ENCODE measurements at regions not wholly inside any gene's neighbourhood (a gene's known extent, or its start where the extent isn't known, plus 50 kb on each side); places are given as distances from the start of the nearest gene placed in this dataset.

- TF ChIP-seq, protein P1, sequence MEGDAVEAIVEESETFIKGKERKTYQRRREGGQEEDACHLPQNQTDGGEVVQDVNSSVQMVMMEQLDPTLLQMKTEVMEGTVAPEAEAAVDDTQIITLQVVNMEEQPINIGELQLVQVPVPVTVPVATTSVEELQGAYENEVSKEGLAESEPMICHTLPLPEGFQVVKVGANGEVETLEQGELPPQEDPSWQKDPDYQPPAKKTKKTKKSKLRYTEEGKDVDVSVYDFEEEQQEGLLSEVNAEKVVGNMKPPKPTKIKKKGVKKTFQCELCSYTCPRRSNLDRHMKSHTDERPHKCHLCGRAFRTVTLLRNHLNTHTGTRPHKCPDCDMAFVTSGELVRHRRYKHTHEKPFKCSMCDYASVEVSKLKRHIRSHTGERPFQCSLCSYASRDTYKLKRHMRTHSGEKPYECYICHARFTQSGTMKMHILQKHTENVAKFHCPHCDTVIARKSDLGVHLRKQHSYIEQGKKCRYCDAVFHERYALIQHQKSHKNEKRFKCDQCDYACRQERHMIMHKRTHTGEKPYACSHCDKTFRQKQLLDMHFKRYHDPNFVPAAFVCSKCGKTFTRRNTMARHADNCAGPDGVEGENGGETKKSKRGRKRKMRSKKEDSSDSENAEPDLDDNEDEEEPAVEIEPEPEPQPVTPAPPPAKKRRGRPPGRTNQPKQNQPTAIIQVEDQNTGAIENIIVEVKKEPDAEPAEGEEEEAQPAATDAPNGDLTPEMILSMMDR (IDR thresholded peaks at IDR 0.05) = no peak
- TF ChIP-seq POLR2AphosphoS5 (IDR thresholded peaks at IDR 0.05; ENCODE audit: low read depth, low read length) = no peak
- TF ChIP-seq, protein P2, sequence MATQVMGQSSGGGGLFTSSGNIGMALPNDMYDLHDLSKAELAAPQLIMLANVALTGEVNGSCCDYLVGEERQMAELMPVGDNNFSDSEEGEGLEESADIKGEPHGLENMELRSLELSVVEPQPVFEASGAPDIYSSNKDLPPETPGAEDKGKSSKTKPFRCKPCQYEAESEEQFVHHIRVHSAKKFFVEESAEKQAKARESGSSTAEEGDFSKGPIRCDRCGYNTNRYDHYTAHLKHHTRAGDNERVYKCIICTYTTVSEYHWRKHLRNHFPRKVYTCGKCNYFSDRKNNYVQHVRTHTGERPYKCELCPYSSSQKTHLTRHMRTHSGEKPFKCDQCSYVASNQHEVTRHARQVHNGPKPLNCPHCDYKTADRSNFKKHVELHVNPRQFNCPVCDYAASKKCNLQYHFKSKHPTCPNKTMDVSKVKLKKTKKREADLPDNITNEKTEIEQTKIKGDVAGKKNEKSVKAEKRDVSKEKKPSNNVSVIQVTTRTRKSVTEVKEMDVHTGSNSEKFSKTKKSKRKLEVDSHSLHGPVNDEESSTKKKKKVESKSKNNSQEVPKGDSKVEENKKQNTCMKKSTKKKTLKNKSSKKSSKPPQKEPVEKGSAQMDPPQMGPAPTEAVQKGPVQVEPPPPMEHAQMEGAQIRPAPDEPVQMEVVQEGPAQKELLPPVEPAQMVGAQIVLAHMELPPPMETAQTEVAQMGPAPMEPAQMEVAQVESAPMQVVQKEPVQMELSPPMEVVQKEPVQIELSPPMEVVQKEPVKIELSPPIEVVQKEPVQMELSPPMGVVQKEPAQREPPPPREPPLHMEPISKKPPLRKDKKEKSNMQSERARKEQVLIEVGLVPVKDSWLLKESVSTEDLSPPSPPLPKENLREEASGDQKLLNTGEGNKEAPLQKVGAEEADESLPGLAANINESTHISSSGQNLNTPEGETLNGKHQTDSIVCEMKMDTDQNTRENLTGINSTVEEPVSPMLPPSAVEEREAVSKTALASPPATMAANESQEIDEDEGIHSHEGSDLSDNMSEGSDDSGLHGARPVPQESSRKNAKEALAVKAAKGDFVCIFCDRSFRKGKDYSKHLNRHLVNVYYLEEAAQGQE (IDR thresholded peaks at IDR 0.05; ENCODE audit: insufficient read depth in 1 of 2, low read depth in 2 of 2, low read length in 1 of 2) = no peak
Observed at GRCh38 chr11:59289356-59290181, 69.1 kb upstream of the OR5AN1 start.
